GM23338 (cell line): ENCODE measurements at regions not wholly inside any gene's neighbourhood (a gene's known extent, or its start where the extent isn't known, plus 50 kb on each side); places are given as distances from the start of the nearest gene placed in this dataset.

Experiments
- ATAC-seq: fragments of 200-7000 bp; cut with Tn5 transposase; 3 replicates; pipeline ENCODE4 v1.9.1; 2020
- DNase-seq: peaks from one replicate; pipeline ENCODE4 v3.0.0-alpha.2; 2015; ENCODE audit warnings: low spot score
- H2AFZ ChIP-seq: fragments of 200-600 bp; sonication (generic); 2 replicates; pipeline ENCODE4 v1.8.0; 2016; ENCODE audit warnings: antibody characterized with exemption, mild to moderate bottlenecking, moderate library complexity
- H3F3A ChIP-seq: fragments of 200-600 bp; sonication (generic); replicated peaks from 2 replicates; pipeline ENCODE4 v1.8.0; 2017; ENCODE audit warnings: antibody characterized with exemption, mixed run types, low read depth
- H3K27ac ChIP-seq: fragments of 200-600 bp; sonication (generic); 2 replicates; pipeline ENCODE4 v1.6.1; 2016; ENCODE audit warnings: low read depth
- H3K27me3 ChIP-seq: fragments of 200-600 bp; sonication (generic); 2 replicates; pipeline ENCODE4 v1.8.0; 2016; ENCODE audit warnings: mild to moderate bottlenecking, mixed run types, moderate library complexity; ENCODE audit not compliant: insufficient read depth
- H3K36me3 ChIP-seq: fragments of 200-600 bp; sonication (generic); 2 replicates; pipeline ENCODE4 v1.8.0; 2016; ENCODE audit warnings: mild to moderate bottlenecking; ENCODE audit not compliant: insufficient read depth
- H3K4me1 ChIP-seq: fragments of 200-600 bp; sonication (generic); 2 replicates; pipeline ENCODE4 v1.8.0; 2016; ENCODE audit warnings: mild to moderate bottlenecking, moderate library complexity; ENCODE audit not compliant: insufficient read depth
- H3K4me2 ChIP-seq: fragments of 200-600 bp; sonication (generic); 2 replicates; pipeline ENCODE4 v1.7.1; 2017; ENCODE audit warnings: mixed run types
- H3K4me3 ChIP-seq: fragments of 200-600 bp; sonication (generic); 2 replicates; pipeline ENCODE4 v1.6.1; 2016; ENCODE audit warnings: mixed run types
- H3K79me2 ChIP-seq: fragments of 200-600 bp; sonication (generic); replicated peaks from 2 replicates; pipeline ENCODE4 v1.8.0; 2017; ENCODE audit warnings: mild to moderate bottlenecking; ENCODE audit not compliant: insufficient read depth
- H3K9me2 ChIP-seq: fragments of 200-600 bp; sonication (generic); 2 replicates; pipeline ENCODE4 v1.8.0; 2017; ENCODE audit not compliant: insufficient read depth
- H4K20me1 ChIP-seq: fragments of 200-600 bp; sonication (generic); replicated peaks from 2 replicates; pipeline ENCODE4 v1.8.0; 2017; ENCODE audit warnings: mild to moderate bottlenecking; ENCODE audit not compliant: insufficient read depth
- H3K27ac Mint-ChIP-seq: 2 replicates; pipeline ENCODE4 v1.8.0; 2020; ENCODE audit warnings: inconsistent platforms, mild to moderate bottlenecking, moderate library complexity, mixed read lengths
- H3K27me3 Mint-ChIP-seq: 3 replicates; pipeline ENCODE4 v1.8.0; 2022; ENCODE audit warnings: low read depth, mild to moderate bottlenecking, moderate library complexity, mixed read lengths, inconsistent platforms; ENCODE audit not compliant: insufficient read depth, poor library complexity
- H3K36me3 Mint-ChIP-seq: 3 replicates; pipeline ENCODE4 v1.8.0; 2021; ENCODE audit warnings: low read depth, mild to moderate bottlenecking, inconsistent platforms, moderate library complexity, mixed read lengths
- H3K4me1 Mint-ChIP-seq: 3 replicates; pipeline ENCODE4 v1.8.0; 2020; ENCODE audit warnings: mild to moderate bottlenecking, inconsistent platforms, mixed read lengths
- H3K4me3 Mint-ChIP-seq: 3 replicates; pipeline ENCODE4 v1.8.0; 2021; ENCODE audit warnings: moderate library complexity, mild to moderate bottlenecking, inconsistent platforms, mixed read lengths
- H3K9me3 Mint-ChIP-seq: 3 replicates; pipeline ENCODE4 v1.8.0; 2020; ENCODE audit warnings: moderate library complexity, mild to moderate bottlenecking, inconsistent platforms, mixed read lengths
- CREB1 ChIP-seq: fragments of 250-450 bp; sonication (Bioruptor Pico); IDR thresholded peaks from 2 replicates; pipeline ENCODE4 v1.5.0; 2020; ENCODE audit warnings: low read depth, mild to moderate bottlenecking, moderate library complexity
- EZH2 ChIP-seq: fragments of 200-600 bp; sonication (generic); IDR thresholded peaks from one replicate; pipeline ENCODE4 v1.8.0; 2017; ENCODE audit warnings: antibody characterized with exemption, mild to moderate bottlenecking, low read depth; ENCODE audit not compliant: unreplicated experiment
- EZH2phosphoT487 ChIP-seq: fragments of 200-600 bp; sonication (generic); IDR thresholded peaks from one replicate; pipeline ENCODE4 v1.8.1; 2018; ENCODE audit warnings: antibody characterized with exemption; ENCODE audit not compliant: unreplicated experiment
- JUNB ChIP-seq: IDR thresholded peaks from one replicate; pipeline ENCODE4 v1.6.1; 2016; ENCODE audit warnings: antibody characterized with exemption; ENCODE audit not compliant: unreplicated experiment
- STAT1 ChIP-seq: IDR thresholded peaks from one replicate; pipeline ENCODE4 v1.6.1; 2016; ENCODE audit warnings: antibody characterized with exemption; ENCODE audit not compliant: unreplicated experiment
- ZNF331 ChIP-seq: fragments of 250-450 bp; sonication (Bioruptor Pico); IDR thresholded peaks from 2 replicates; pipeline ENCODE4 v1.5.0; 2020; ENCODE audit warnings: low read depth, mild to moderate bottlenecking, moderate library complexity
- TF ChIP-seq, protein P1 (sequence below): fragments of 250-450 bp; sonication (Bioruptor Pico); IDR thresholded peaks from 2 replicates; pipeline ENCODE4 v1.5.0; 2020; ENCODE audit warnings: mild to moderate bottlenecking, moderate library complexity
- TF ChIP-seq, protein P2 (sequence below), 2 experiments: fragments of 200-600 bp in 1 of 2; sonication (generic) in 1 of 2; conservative IDR thresholded peaks; 2 replicates each; pipeline versions ENCODE4 v1.5.1 to v1.6.1; 2016 to 2017; ENCODE audit warnings: antibody characterized with exemption in 2 of 2, low read depth in 2 of 2, mild to moderate bottlenecking in 2 of 2, moderate library complexity in 1 of 2

DNA sequence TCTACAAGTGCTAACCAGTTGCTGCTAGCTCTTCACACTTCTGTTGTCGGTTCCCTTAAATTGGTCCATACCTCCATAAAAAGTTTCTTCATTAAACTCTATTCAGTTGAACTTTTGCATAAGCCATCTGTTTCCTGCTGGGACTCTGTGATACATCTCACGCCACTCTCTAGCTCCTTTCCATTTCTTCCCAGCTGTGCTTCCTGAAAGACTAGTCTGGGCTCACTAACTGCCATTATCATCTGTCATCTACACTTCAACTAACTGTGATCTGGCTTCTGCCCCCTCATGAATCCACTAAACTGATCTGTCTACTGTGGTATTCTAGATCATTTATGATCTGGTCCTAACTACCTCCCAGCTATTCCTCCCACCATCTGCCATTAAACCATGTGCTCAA lies 78.3 kb downstream of the ELAPOR2 start (continued):
- TF ChIP-seq, protein P1, sequence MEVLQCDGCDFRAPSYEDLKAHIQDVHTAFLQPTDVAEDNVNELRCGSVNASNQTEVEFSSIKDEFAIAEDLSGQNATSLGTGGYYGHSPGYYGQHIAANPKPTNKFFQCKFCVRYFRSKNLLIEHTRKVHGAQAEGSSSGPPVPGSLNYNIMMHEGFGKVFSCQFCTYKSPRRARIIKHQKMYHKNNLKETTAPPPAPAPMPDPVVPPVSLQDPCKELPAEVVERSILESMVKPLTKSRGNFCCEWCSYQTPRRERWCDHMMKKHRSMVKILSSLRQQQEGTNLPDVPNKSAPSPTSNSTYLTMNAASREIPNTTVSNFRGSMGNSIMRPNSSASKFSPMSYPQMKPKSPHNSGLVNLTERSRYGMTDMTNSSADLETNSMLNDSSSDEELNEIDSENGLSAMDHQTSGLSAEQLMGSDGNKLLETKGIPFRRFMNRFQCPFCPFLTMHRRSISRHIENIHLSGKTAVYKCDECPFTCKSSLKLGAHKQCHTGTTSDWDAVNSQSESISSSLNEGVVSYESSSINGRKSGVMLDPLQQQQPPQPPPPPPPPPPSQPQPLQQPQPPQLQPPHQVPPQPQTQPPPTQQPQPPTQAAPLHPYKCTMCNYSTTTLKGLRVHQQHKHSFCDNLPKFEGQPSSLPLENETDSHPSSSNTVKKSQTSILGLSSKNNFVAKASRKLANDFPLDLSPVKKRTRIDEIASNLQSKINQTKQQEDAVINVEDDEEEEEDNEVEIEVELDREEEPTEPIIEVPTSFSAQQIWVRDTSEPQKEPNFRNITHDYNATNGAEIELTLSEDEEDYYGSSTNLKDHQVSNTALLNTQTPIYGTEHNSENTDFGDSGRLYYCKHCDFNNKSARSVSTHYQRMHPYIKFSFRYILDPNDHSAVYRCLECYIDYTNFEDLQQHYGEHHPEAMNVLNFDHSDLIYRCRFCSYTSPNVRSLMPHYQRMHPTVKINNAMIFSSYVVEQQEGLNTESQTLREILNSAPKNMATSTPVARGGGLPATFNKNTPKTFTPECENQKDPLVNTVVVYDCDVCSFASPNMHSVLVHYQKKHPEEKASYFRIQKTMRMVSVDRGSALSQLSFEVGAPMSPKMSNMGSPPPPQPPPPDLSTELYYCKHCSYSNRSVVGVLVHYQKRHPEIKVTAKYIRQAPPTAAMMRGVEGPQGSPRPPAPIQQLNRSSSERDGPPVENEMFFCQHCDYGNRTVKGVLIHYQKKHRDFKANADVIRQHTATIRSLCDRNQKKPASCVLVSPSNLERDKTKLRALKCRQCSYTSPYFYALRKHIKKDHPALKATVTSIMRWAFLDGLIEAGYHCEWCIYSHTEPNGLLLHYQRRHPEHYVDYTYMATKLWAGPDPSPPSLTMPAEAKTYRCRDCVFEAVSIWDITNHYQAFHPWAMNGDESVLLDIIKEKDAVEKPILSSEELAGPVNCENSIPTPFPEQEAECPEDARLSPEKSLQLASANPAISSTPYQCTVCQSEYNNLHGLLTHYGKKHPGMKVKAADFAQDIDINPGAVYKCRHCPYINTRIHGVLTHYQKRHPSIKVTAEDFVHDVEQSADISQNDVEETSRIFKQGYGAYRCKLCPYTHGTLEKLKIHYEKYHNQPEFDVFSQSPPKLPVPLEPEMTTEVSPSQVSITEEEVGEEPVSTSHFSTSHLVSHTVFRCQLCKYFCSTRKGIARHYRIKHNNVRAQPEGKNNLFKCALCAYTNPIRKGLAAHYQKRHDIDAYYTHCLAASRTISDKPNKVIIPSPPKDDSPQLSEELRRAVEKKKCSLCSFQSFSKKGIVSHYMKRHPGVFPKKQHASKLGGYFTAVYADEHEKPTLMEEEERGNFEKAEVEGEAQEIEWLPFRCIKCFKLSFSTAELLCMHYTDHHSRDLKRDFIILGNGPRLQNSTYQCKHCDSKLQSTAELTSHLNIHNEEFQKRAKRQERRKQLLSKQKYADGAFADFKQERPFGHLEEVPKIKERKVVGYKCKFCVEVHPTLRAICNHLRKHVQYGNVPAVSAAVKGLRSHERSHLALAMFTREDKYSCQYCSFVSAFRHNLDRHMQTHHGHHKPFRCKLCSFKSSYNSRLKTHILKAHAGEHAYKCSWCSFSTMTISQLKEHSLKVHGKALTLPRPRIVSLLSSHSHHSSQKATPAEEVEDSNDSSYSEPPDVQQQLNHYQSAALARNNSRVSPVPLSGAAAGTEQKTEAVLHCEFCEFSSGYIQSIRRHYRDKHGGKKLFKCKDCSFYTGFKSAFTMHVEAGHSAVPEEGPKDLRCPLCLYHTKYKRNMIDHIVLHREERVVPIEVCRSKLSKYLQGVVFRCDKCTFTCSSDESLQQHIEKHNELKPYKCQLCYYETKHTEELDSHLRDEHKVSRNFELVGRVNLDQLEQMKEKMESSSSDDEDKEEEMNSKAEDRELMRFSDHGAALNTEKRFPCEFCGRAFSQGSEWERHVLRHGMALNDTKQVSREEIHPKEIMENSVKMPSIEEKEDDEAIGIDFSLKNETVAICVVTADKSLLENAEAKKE (CRISPR knock-in tag) = no peak

- Histone ChIP-seq H2AFZ (no peak overlapping the region), H3K4me2 (no peak overlapping the region), H3F3A (no peaks in the 10 kb centered on the region), H3K9me2 (peaks cover 6% of the 10 kb centered on the region; the same call in 1 of the 2 replicates), H3K79me2 (peaks cover 92% of the 10 kb centered on the region), H3K27ac (no peak overlapping the region), H3K4me1 (peaks cover 9% of the 10 kb centered on the region; the same call in 1 of the 2 replicates), H4K20me1 (peaks cover 5% of the 10 kb centered on the region; the same call in 1 of the 2 replicates), H3K27me3 (no peaks in the 10 kb centered on the region), H3K4me3 (no peak overlapping the region), H3K36me3 (no peaks in the 10 kb centered on the region; the same call in 1 of the 2 replicates)
- Mint-ChIP-seq H3K27ac (no peak overlapping the region), H3K27me3 (no peaks in the 10 kb centered on the region), H3K9me3 (peaks cover 17% of the 10 kb centered on the region), H3K4me1 (peaks cover 19% of the 10 kb centered on the region), H3K4me3 (no peak overlapping the region), H3K36me3 (peaks cover 31% of the 10 kb centered on the region; the same call in 2 of the 3 replicates)
- DNase-seq (no peak), ATAC-seq (no peak)
- no peak for TF ChIP-seq EZH2
- TF ChIP-seq, protein P2, sequence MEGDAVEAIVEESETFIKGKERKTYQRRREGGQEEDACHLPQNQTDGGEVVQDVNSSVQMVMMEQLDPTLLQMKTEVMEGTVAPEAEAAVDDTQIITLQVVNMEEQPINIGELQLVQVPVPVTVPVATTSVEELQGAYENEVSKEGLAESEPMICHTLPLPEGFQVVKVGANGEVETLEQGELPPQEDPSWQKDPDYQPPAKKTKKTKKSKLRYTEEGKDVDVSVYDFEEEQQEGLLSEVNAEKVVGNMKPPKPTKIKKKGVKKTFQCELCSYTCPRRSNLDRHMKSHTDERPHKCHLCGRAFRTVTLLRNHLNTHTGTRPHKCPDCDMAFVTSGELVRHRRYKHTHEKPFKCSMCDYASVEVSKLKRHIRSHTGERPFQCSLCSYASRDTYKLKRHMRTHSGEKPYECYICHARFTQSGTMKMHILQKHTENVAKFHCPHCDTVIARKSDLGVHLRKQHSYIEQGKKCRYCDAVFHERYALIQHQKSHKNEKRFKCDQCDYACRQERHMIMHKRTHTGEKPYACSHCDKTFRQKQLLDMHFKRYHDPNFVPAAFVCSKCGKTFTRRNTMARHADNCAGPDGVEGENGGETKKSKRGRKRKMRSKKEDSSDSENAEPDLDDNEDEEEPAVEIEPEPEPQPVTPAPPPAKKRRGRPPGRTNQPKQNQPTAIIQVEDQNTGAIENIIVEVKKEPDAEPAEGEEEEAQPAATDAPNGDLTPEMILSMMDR (conservative IDR thresholded peaks at IDR 0.05; ENCODE audit: low read depth in 2 of 2) = no peak
- TF ChIP-seq STAT1 = no peak
- TF ChIP-seq JUNB = no peak
- no peak for TF ChIP-seq EZH2phosphoT487
- TF ChIP-seq ZNF331 = no peak
- no peak for TF ChIP-seq CREB1
- TF ChIP-seq, protein P1 (CRISPR knock-in tag) = no peak
These were observed 79.2 kb downstream of the ELAPOR2 start for GRCh38 chr7:86980223-86980622.
